ENCODE measurements at regions not wholly inside any gene's neighbourhood (a gene's known extent, or its start where the extent isn't known, plus 50 kb on each side); places are given as distances from the start of the nearest gene placed in this dataset.
"Not testable (repeated sequence)": the region's sequence is repeated elsewhere in the genome, so short reads cannot be mapped to it uniquely, and the experiment has no call there.

GRCh38 chr4:187665086-187665485 is 330.5 kb upstream of the ZFP42 start:
- no peaks in the 10 kb centered on the region for H3K27me3 ChIP-seq
- no peak for TF ChIP-seq CTCF (IDR thresholded peaks at IDR 0.05)
- intact Hi-C loops (cut with DNase I): no loop called here

GRCh38 chr4:187666034-187666433 is 329.5 kb upstream of the ZFP42 start:
- Histone ChIP-seq H3K9me3 (no peaks in the 10 kb centered on the region), H3K4me3 (no peak overlapping the region), H3K27me3 (no peaks in the 10 kb centered on the region), H3K27ac (no peak overlapping the region), H3K36me3 (no peaks in the 10 kb centered on the region), H3K4me1 (no peaks in the 10 kb centered on the region)
- DNase-seq (ENCODE audit: low spot score in 2 of 2): no peak
- intact Hi-C loops (cut with DNase I): no loop called here
- TF ChIP-seq CTCF (IDR thresholded peaks at IDR 0.05): no peak

More at GRCh38 chr4:187665086-187665485, 330.5 kb upstream of the ZFP42 start:
- H3K4me1 ChIP-seq: no peaks in the 10 kb centered on the region
- H3K9me3 ChIP-seq: no peaks in the 10 kb centered on the region
- no peak for DNase-seq (ENCODE audit: low spot score in 2 of 2)
- H3K4me3 ChIP-seq: no peak overlapping the region
- no peaks in the 10 kb centered on the region for H3K36me3 ChIP-seq
- no peak overlapping the region for H3K27ac ChIP-seq

- no peak for DNase-seq (ENCODE audit: low spot score in 2 of 2)
- Histone ChIP-seq H3K4me1 (no peaks in the 10 kb centered on the region), H3K27me3 (no peaks in the 10 kb centered on the region), H3K36me3 (no peaks in the 10 kb centered on the region), H3K9me3 (no peaks in the 10 kb centered on the region), H3K27ac (no peak overlapping the region), H3K4me3 (no peak overlapping the region)
- TF ChIP-seq CTCF (IDR thresholded peaks at IDR 0.05): peak in 1 of 3 experiments; percentile 8
- intact Hi-C loops (cut with DNase I): no loop called here
Measured at GRCh38 chr4:187666697-187667494, 328.7 kb upstream of the ZFP42 start.

- no peaks in the 10 kb centered on the region for H3K9me3 ChIP-seq
- no peaks in the 10 kb centered on the region for H3K36me3 ChIP-seq
- no peaks in the 10 kb centered on the region for H3K4me1 ChIP-seq
- H3K27me3 ChIP-seq: no peaks in the 10 kb centered on the region
- DNase-seq (ENCODE audit: low spot score in 2 of 2): no peak
- intact Hi-C loops (cut with DNase I): no loop called here
- H3K27ac ChIP-seq: no peak overlapping the region
- H3K4me3 ChIP-seq: no peak overlapping the region
- no peak for TF ChIP-seq CTCF (IDR thresholded peaks at IDR 0.05)
Measured at GRCh38 chr4:187668526-187669082, 327.0 kb upstream of the ZFP42 start.

- H3K27ac ChIP-seq; H3K4me1 ChIP-seq; H3K9me3 ChIP-seq; intact Hi-C loops (cut with DNase I); H3K4me3 ChIP-seq; H3K36me3 ChIP-seq; DNase-seq (ENCODE audit: low spot score in 2 of 2); H3K27me3 ChIP-seq: not testable (repeated sequence)
Measured at GRCh38 chr4:187671521-187671920, 324.1 kb upstream of the ZFP42 start.

GRCh38 chr4:187671958-187672357 is 323.6 kb upstream of the ZFP42 start:
- H3K4me1 ChIP-seq; intact Hi-C loops (cut with DNase I); H3K27me3 ChIP-seq; H3K27ac ChIP-seq; DNase-seq (ENCODE audit: low spot score in 2 of 2); H3K36me3 ChIP-seq; H3K9me3 ChIP-seq; H3K4me3 ChIP-seq: not testable (repeated sequence)

- H3K4me3 ChIP-seq; H3K27me3 ChIP-seq; intact Hi-C loops (cut with DNase I); DNase-seq (ENCODE audit: low spot score in 2 of 2); H3K27ac ChIP-seq; H3K36me3 ChIP-seq; H3K4me1 ChIP-seq; H3K9me3 ChIP-seq: not testable (repeated sequence)
Measured at GRCh38 chr4:187672526-187672925, 323.0 kb upstream of the ZFP42 start.

Data from ascending aorta (tissue), 2 donors.